ENCODE measurements at regions not wholly inside any gene's neighbourhood (a gene's known extent, or its start where the extent isn't known, plus 50 kb on each side); places are given as distances from the start of the nearest gene placed in this dataset.
"Not testable (repeated sequence)": the region's sequence is repeated elsewhere in the genome, so short reads cannot be mapped to it uniquely, and the experiment has no call there.

DNA sequence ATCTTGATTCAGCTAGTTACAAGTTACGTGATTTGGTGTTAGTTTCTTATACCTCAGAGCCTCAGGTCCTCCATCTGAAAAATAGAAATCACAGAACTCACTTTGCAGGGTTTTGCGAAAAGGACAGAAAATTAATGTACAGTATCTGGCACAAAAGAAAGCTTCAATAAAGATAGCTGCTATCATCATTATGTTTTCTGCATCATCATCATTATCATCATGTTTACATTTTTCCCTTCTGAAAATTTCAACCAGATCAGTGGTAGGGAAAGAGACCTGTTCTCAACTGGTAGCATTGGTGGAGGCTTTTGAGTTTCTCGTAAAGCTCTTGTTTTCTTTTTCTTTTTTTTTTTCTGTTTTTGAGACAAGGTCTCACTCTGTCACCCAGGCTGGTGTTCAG is 174.7 kb upstream of the PBX1 start:
- no peak for TF ChIP-seq POLR2A (IDR thresholded peaks at IDR 0.05; ENCODE audit: low read depth, low read length)
- FAIRE-seq (no peak), DNase-seq (ENCODE audit: insufficient read length, low spot score) (no peak)

DNA sequence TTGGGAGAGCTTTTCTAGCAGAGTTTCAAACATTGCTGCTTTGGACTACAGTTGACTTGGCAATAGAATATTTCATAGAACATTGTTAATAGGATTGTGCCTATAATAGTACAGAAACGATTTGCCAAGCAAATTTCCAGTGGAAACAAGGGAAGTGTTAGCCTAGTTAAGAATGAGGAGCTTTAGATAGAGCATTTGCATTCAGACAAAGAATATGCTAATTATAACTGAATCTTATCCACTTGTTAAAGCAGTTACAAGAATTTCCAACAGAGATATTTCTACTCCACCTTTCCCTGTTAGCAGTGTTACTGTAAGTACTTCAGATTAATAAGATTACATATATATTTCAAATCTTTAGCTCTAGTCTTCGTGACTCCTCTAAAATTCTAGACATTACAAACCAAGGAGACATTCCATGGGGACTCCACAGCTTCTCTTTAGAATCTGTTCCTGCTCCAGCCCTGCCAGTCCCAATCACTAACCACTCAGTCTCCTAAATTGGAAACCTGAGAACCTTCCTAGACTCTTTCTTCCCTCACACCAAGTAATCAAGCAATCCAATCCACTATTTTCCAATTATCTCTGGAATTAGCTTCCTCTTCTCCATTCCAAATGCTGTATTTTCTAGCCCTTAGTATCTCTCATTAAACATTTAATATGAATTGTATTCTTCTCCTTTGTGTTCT is 141.8 kb upstream of the PBX1 start:
- DNase-seq (ENCODE audit: insufficient read length, low spot score) (no peak), FAIRE-seq (no peak)
- no peak for TF ChIP-seq POLR2A (IDR thresholded peaks at IDR 0.05; ENCODE audit: low read depth, low read length)

DNA sequence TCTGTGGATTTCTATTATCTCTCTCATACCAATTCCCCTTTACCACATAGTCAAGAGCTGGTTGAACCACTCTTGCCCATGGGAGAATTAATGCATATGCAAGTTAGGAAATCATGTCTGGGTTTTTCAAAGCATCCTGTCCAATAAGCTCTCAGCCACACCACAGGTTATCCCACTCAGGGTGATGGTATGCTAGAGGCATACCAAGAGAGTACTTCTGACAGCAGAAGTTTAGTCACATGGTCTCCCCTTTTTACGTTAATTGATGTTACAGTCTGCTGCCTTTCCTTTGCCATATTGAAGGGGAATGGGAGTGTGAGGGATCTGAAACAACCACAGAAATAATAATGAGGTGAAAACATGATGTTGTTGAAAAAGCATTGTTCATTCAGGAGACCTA is 135.8 kb upstream of the PBX1 start:
- no peak for DNase-seq (ENCODE audit: insufficient read length, low spot score)
- no peak for FAIRE-seq
- no peak for TF ChIP-seq POLR2A (IDR thresholded peaks at IDR 0.05; ENCODE audit: low read depth, low read length)

GRCh38 chr1:164433141-164433817 is 125.7 kb upstream of the PBX1 start:
- FAIRE-seq (no peak), DNase-seq (ENCODE audit: insufficient read length, low spot score) (no peak)
- no peak for TF ChIP-seq POLR2A (IDR thresholded peaks at IDR 0.05; ENCODE audit: low read depth, low read length)

DNA sequence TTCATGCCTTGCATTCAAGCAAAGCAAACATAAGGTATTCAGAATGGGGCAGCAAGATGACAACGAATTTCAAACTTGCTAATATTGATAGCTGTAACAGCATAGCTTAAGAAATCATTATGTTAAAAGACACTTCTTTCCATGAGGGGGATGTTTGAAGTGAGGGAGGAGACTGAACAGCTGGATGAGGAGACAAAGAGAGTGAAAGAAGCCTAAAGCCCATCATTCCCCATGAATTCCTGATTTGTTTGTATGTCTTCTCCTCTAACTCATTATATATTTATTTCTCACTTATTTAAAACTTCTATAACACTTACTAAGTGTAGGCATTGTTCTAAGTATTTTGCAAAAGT is 125.2 kb upstream of the PBX1 start:
- no peak for TF ChIP-seq POLR2A (IDR thresholded peaks at IDR 0.05; ENCODE audit: low read depth, low read length)
- FAIRE-seq (no peak), DNase-seq (ENCODE audit: insufficient read length, low spot score) (no peak)

DNA sequence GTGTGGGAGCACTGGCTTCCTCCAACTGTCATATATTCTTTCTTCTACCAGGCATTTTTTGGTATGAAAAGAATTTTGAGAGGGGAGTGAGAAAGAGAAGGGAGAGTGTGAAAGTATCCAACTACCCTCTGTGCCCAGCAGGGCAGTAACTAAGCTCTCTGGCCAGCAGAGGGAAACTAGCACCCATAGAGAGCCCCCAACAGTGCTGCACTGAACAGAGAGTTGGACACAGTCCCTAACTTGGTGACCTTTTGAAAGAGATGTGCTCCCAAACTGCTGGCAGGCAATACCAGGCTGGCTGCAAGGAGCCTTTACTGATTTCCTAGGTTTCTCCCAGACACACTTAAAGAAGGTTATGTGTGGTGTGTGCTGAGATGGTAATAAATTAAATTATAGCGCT is 118.8 kb upstream of the PBX1 start:
- no peak for TF ChIP-seq POLR2A (IDR thresholded peaks at IDR 0.05; ENCODE audit: low read depth, low read length)
- FAIRE-seq, result no peak

GRCh38 chr1:164443166-164443565 is 115.8 kb upstream of the PBX1 start:
- no peak for FAIRE-seq
- TF ChIP-seq POLR2A (IDR thresholded peaks at IDR 0.05; ENCODE audit: low read depth, low read length), result no peak
- DNase-seq (ENCODE audit: insufficient read length, low spot score), result no peak

More for the DNA sequence above, 118.8 kb upstream of the PBX1 start:
- no peak for DNase-seq (ENCODE audit: insufficient read length, low spot score)

DNA sequence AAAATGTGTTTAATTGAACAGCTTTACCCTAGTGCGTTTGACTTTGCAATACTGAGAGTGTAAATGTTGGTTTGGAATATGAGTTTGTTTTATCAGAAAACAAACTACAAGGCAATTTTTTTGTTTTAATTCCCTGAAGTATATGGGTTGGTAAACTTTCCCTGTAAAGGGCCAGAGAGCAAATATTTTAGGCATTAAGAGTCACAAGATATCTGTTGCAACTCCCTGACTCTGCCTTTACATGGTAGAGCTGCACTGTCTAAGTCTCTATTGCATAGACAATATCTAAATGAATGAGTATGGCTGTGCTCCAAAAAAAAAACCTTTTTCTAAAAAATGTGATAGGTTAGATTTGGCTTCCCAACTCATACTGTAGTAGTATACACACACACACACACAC is 115.1 kb upstream of the PBX1 start:
- FAIRE-seq, result no peak
- DNase-seq (ENCODE audit: insufficient read length, low spot score), result no peak
- TF ChIP-seq POLR2A (IDR thresholded peaks at IDR 0.05; ENCODE audit: low read depth, low read length), result no peak

DNA sequence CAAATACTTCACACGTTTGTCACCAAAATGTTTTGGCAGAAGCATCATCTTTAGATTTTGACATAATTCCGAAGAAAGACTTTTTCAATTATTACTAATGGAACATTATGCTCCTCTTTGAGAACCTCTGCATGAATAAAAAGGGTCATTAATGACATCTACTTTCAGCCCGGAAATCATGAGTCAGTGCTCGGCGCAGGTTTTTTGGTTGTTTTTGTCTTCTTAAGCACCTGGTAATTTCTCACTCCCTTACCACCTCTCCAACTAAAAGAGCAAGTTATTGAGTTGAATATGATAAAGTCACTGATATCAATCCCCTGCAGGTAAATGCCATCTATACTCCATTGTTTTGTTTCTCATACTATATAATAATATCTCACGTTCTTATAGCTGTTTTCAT is 113.0 kb upstream of the PBX1 start:
- no peak for DNase-seq (ENCODE audit: insufficient read length, low spot score)
- FAIRE-seq, result no peak
- no peak for TF ChIP-seq POLR2A (IDR thresholded peaks at IDR 0.05; ENCODE audit: low read depth, low read length)

- no peak for TF ChIP-seq POLR2A (IDR thresholded peaks at IDR 0.05; ENCODE audit: low read depth, low read length)
- no peak for DNase-seq (ENCODE audit: insufficient read length, low spot score)
- no peak for FAIRE-seq
These were observed 106.4 kb upstream of the PBX1 start for GRCh38 chr1:164452549-164452948.

- TF ChIP-seq POLR2A (IDR thresholded peaks at IDR 0.05; ENCODE audit: low read depth, low read length), result no peak
- no peak for DNase-seq (ENCODE audit: insufficient read length, low spot score)
- no peak for FAIRE-seq
These were observed 102.7 kb upstream of the PBX1 start for GRCh38 chr1:164456272-164456671.

DNA sequence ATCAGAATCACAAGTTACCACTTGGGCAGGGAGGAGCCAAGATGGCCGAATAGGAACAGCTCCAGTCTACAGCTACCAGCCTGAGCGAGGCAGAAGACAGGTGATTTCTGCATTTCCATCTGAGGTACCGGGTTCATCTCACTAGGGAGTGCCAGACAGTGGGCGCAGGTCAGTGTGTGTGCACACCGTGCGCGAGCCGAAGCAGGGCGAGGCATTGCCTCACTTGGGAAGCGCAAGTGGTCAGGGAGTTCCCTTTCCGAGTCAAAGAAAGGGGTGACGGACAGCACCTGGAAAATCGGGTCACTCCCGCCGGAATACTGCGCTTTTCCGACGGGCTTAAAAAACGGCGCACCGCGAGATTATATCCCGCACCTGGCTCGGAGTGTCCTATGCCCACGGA is 99.8 kb upstream of the PBX1 start:
- FAIRE-seq; DNase-seq (ENCODE audit: insufficient read length, low spot score): not testable (repeated sequence)

DNA sequence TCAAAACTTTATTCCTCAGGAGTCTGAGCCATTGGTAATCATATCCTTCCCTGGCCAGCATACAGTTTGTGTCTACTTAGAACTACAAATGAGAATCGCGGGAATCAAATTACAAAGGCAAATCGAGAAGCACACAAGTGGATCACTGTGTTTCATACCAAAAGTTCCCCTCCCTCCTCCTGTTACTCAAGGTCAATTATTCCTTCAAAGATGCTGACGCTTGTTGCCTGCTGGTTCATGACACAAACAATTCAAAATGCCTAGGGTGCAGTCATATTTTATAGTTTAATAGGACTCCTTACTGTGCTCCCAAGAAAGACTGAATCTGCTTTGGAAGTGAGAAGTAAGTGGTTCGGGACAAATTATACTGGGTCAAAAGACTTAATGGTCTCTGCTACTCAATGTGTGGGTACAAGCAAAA is 93.0 kb upstream of the PBX1 start:
- no peak for TF ChIP-seq POLR2A (IDR thresholded peaks at IDR 0.05; ENCODE audit: low read depth, low read length)
- DNase-seq (ENCODE audit: insufficient read length, low spot score) (no peak), FAIRE-seq (no peak)

GRCh38 chr1:164466429-164466828 is 92.6 kb upstream of the PBX1 start:
- no peak for TF ChIP-seq POLR2A (IDR thresholded peaks at IDR 0.05; ENCODE audit: low read depth, low read length)
- DNase-seq (ENCODE audit: insufficient read length, low spot score) (no peak), FAIRE-seq (no peak)

GRCh38 chr1:164470996-164471395 is 88.0 kb upstream of the PBX1 start:
- TF ChIP-seq POLR2A (IDR thresholded peaks at IDR 0.05; ENCODE audit: low read depth, low read length), result no peak
- FAIRE-seq (no peak), DNase-seq (ENCODE audit: insufficient read length, low spot score) (no peak)

Data from H54 (cell line).